Inferior parietal cortex (tissue), 1 donor: ENCODE measurements at regions not wholly inside any gene's neighbourhood (a gene's known extent, or its start where the extent isn't known, plus 50 kb on each side); places are given as distances from the start of the nearest gene placed in this dataset.

Experiments
- DNase-seq: peaks from one replicate; pipeline ENCODE4 v3.0.0-alpha.2; 2016; ENCODE audit errors: extremely low spot score

- no peak for DNase-seq
Measured at GRCh38 chr13:31853643-31854326, 114.5 kb downstream of the RXFP2 start.

GRCh38 chr13:31859571-31859970, 120.2 kb downstream of the RXFP2 start:
- DNase-seq, result no peak

- no peak for DNase-seq
Measured at GRCh38 chr13:31860002-31860401, 120.7 kb downstream of the RXFP2 start.

- no peak for DNase-seq
Measured at GRCh38 chr13:31862828-31863227, 123.5 kb downstream of the RXFP2 start.

- no peak for DNase-seq
Measured at GRCh38 chr13:31864307-31864706, 125.0 kb downstream of the RXFP2 start.

GRCh38 chr13:31866099-31866498, 126.8 kb downstream of the RXFP2 start:
- DNase-seq, result no peak

- no peak for DNase-seq
Measured at GRCh38 chr13:31867709-31868108, 128.4 kb downstream of the RXFP2 start.

GRCh38 chr13:31869582-31869981, 130.3 kb downstream of the RXFP2 start:
- no peak for DNase-seq

- DNase-seq, result no peak
Measured at GRCh38 chr13:31870511-31870910, 131.2 kb downstream of the RXFP2 start.

GRCh38 chr13:31873145-31873544, 133.8 kb downstream of the RXFP2 start:
- DNase-seq, result no peak

- DNase-seq, result no peak
Measured at GRCh38 chr13:31875134-31875533, 135.8 kb downstream of the RXFP2 start.

- DNase-seq, result no peak
Measured at GRCh38 chr13:31878052-31878451, 138.7 kb downstream of the RXFP2 start.

- DNase-seq, result no peak
Measured at GRCh38 chr13:31878495-31878894, 139.2 kb downstream of the RXFP2 start.

GRCh38 chr13:31878955-31879354, 139.6 kb downstream of the RXFP2 start:
- no peak for DNase-seq

GRCh38 chr13:31880851-31881494, 141.6 kb downstream of the RXFP2 start:
- DNase-seq, result no peak

- no peak for DNase-seq
Measured at GRCh38 chr13:31881495-31881882, 142.2 kb downstream of the RXFP2 start.

- no peak for DNase-seq
Measured at GRCh38 chr13:31882794-31883193, 143.5 kb downstream of the RXFP2 start.

GRCh38 chr13:31884556-31884955, 145.2 kb downstream of the RXFP2 start:
- DNase-seq, result no peak

GRCh38 chr13:31885994-31886393, 145.6 kb upstream of the FRY start:
- no peak for DNase-seq

GRCh38 chr13:31887286-31887685, 144.3 kb upstream of the FRY start:
- no peak for DNase-seq

- no peak for DNase-seq
Measured at GRCh38 chr13:31890946-31891345, 140.6 kb upstream of the FRY start.

- no peak for DNase-seq
Measured at GRCh38 chr13:31891472-31891871, 140.1 kb upstream of the FRY start.

- no peak for DNase-seq
Measured at GRCh38 chr13:31894931-31895330, 136.6 kb upstream of the FRY start.

- DNase-seq, result no peak
Measured at GRCh38 chr13:31895691-31896090, 135.9 kb upstream of the FRY start.
